ENCODE measurements at regions not wholly inside any gene's neighbourhood (a gene's known extent, or its start where the extent isn't known, plus 50 kb on each side); places are given as distances from the start of the nearest gene placed in this dataset.

DNA sequence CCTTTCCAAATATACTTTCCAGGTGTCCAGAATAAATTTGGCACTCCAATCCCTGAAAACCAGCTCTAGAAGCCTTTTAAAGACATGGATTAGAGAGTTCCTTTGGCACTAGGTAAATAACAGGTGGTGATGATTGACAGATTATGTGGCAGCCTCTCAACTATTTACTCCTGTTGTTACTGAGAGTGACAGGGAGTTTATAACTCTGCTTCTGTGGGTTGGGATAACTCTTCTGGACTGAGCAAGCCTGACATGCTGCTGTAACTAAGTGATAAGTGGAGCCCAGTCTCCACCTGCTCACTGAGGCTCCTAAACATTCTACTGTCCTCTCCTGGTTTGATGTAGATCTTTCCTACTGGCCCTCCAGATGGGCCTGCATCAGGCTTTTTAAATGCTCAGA, 693.2 kb upstream of the FTMT start:
- TF ChIP-seq ZZZ3 (CRISPR knock-in tag; IDR thresholded peaks at IDR 0.05; ENCODE audit: borderline replicate concordance), result no peak
- no peak for TF ChIP-seq POLR2AphosphoS5 (IDR thresholded peaks at IDR 0.05; ENCODE audit: low read depth, low read length)
- TF ChIP-seq EP300 (IDR thresholded peaks at IDR 0.05; ENCODE audit: low read depth in 2 of 2, low read length in 2 of 2), result no peak
- TF ChIP-seq EP300 (CRISPR knock-in tag; IDR thresholded peaks at IDR 0.05; ENCODE audit: borderline replicate concordance), result no peak
- no peak for TF ChIP-seq KAT7 (CRISPR knock-in tag; IDR thresholded peaks at IDR 0.05; ENCODE audit: borderline replicate concordance)
- no peak for TF ChIP-seq NR2F6 (IDR thresholded peaks at IDR 0.05)
- TF ChIP-seq NR2F6 (CRISPR knock-in tag; IDR thresholded peaks at IDR 0.05), result no peak
